HEK293 (cell line): ENCODE measurements at regions not wholly inside any gene's neighbourhood (a gene's known extent, or its start where the extent isn't known, plus 50 kb on each side); places are given as distances from the start of the nearest gene placed in this dataset.

Experiments
- CTCF ChIA-PET: fragments of 350-600 bp; formaldehyde crosslinking; extraction: SDS; loops from one replicate; lab custom pipeline; 2021; ENCODE audit warnings: antibody characterized with exemption; lab: Yijun Ruan, JAX
- POLR2A ChIA-PET: fragments of 300-600 bp; formaldehyde crosslinking; extraction: SDS; loops from one replicate; lab custom pipeline; 2020; ENCODE audit warnings: antibody characterized with exemption, inconsistent platforms; lab: Yijun Ruan, JAX
- H3K27ac ChIP-seq: fragments of 200-500 bp; sonication (Bioruptor generic); 2 replicates; pipeline ENCODE4 v1.5.1; 2014; ENCODE audit warnings: low read depth, low read length, control low read depth, inconsistent platforms; ENCODE audit errors: extremely low read depth
- H3K36me3 ChIP-seq, 2 experiments: fragments of 200-500 bp in 1 of 2; sonication (Bioruptor generic) in 1 of 2; 1 replicate in 1 of 2; 2 replicates in 1 of 2; pipeline ENCODE4 v1.5.1; 2014 to 2017; ENCODE audit warnings: inconsistent platforms in 2 of 2, low read length in 2 of 2; ENCODE audit not compliant: control insufficient read depth in 2 of 2, insufficient read depth in 1 of 2
- H3K4me1 ChIP-seq: fragments of 200-500 bp; sonication (Bioruptor generic); 2 replicates; pipeline ENCODE4 v1.5.1; 2014; ENCODE audit warnings: mild to moderate bottlenecking, low read length, inconsistent platforms; ENCODE audit not compliant: control insufficient read depth, insufficient read depth
- H3K4me3 ChIP-seq: 2 replicates; pipeline ENCODE4 v1.5.1; 2011; ENCODE audit warnings: low read depth, mild to moderate bottlenecking, control low read depth, low read length, moderate library complexity
- H3K9me3 ChIP-seq: fragments of 200-500 bp; sonication (Bioruptor generic); 2 replicates; pipeline ENCODE4 v1.5.1; 2014; ENCODE audit warnings: low read depth, low read length, inconsistent platforms; ENCODE audit not compliant: control insufficient read depth, insufficient read depth
- GFI1B ChIP-seq: fragments of 450-650 bp; formaldehyde crosslinking; IDR thresholded peaks from 2 replicates; pipeline ENCODE4 v1.5.1; 2016; ENCODE audit warnings: missing biosample characterization, missing genetic modification characterization
- HOXD13 ChIP-seq: sonication (generic); formaldehyde crosslinking; IDR thresholded peaks from 2 replicates; pipeline ENCODE4 v1.8.0; 2022; ENCODE audit warnings: missing genetic modification reagents, borderline replicate concordance
- SCRT2 ChIP-seq: fragments of 450-650 bp; formaldehyde crosslinking; IDR thresholded peaks from 2 replicates; pipeline ENCODE4 v1.5.1; 2016; ENCODE audit warnings: missing biosample characterization, missing genetic modification characterization
- ZBTB1 ChIP-seq: fragments of 450-650 bp; formaldehyde crosslinking; IDR thresholded peaks from 2 replicates; pipeline ENCODE4 v1.5.1; 2016; ENCODE audit warnings: missing biosample characterization, missing genetic modification characterization
- ZFHX2 ChIP-seq: fragments of 450-650 bp; formaldehyde crosslinking; conservative IDR thresholded peaks from 2 replicates; pipeline ENCODE4 v1.5.1; 2016; ENCODE audit warnings: missing biosample characterization, missing genetic modification characterization
- ZNF239 ChIP-seq: fragments of 450-650 bp; formaldehyde crosslinking; IDR thresholded peaks from 2 replicates; pipeline ENCODE4 v1.5.1; 2016; ENCODE audit warnings: missing biosample characterization, missing genetic modification characterization
- ZNF302 ChIP-seq: fragments of 450-650 bp; formaldehyde crosslinking; IDR thresholded peaks from 2 replicates; pipeline ENCODE4 v1.5.1; 2016; ENCODE audit warnings: missing biosample characterization, missing genetic modification characterization, low read depth
- ZNF366 ChIP-seq: fragments of 450-650 bp; formaldehyde crosslinking; conservative IDR thresholded peaks from 2 replicates; pipeline ENCODE4 v1.5.1; 2016; ENCODE audit warnings: missing biosample characterization, missing genetic modification characterization
- ZNF404 ChIP-seq: fragments of 450-650 bp; formaldehyde crosslinking; IDR thresholded peaks from 2 replicates; pipeline ENCODE4 v1.5.1; 2017; ENCODE audit warnings: missing biosample characterization, missing genetic modification characterization
- ZNF596 ChIP-seq: fragments of 450-650 bp; IDR thresholded peaks from 2 replicates; pipeline ENCODE4 v1.5.0; 2018; ENCODE audit warnings: missing biosample characterization, mild to moderate bottlenecking, missing genetic modification characterization, moderate library complexity
- ZNF677 ChIP-seq: fragments of 450-650 bp; IDR thresholded peaks from 2 replicates; pipeline ENCODE4 v1.5.0; 2018; ENCODE audit warnings: missing biosample characterization, mild to moderate bottlenecking, missing genetic modification characterization, moderate library complexity
- ZNF707 ChIP-seq: fragments of 450-650 bp; formaldehyde crosslinking; IDR thresholded peaks from 2 replicates; pipeline ENCODE4 v1.5.1; 2016; ENCODE audit warnings: missing biosample characterization, missing genetic modification characterization
- ZNF776 ChIP-seq: fragments of 450-650 bp; formaldehyde crosslinking; IDR thresholded peaks from 2 replicates; pipeline ENCODE4 v1.5.0; 2017; ENCODE audit warnings: missing biosample characterization, missing genetic modification characterization, borderline replicate concordance
- ZNF830 ChIP-seq: fragments of 450-650 bp; IDR thresholded peaks from 2 replicates; pipeline ENCODE4 v1.5.0; 2018; ENCODE audit warnings: missing biosample characterization, missing genetic modification characterization, low read depth, mild to moderate bottlenecking, moderate library complexity
- ZSCAN23 ChIP-seq: fragments of 450-650 bp; formaldehyde crosslinking; IDR thresholded peaks from 2 replicates; pipeline ENCODE4 v1.5.1; 2016; ENCODE audit warnings: missing biosample characterization, missing genetic modification characterization
- TF ChIP-seq, protein P1 (sequence below): fragments of 450-650 bp; formaldehyde crosslinking; IDR thresholded peaks from 2 replicates; pipeline ENCODE4 v1.5.1; 2016; ENCODE audit warnings: missing biosample characterization, missing genetic modification characterization, borderline replicate concordance
- TF ChIP-seq, protein P2 (sequence below): fragments of 450-650 bp; formaldehyde crosslinking; IDR thresholded peaks from 2 replicates; pipeline ENCODE4 v1.5.1; 2017; ENCODE audit warnings: missing biosample characterization, missing genetic modification characterization
- TF ChIP-seq, protein P3 (sequence below): sonication (generic); formaldehyde crosslinking; IDR thresholded peaks from 2 replicates; pipeline ENCODE4 v1.8.1; 2022; ENCODE audit warnings: mild to moderate bottlenecking, moderate library complexity, missing genetic modification reagents
- TF ChIP-seq, protein P4 (sequence below): fragments of 450-650 bp; formaldehyde crosslinking; conservative IDR thresholded peaks from 2 replicates; pipeline ENCODE4 v1.5.1; 2016; ENCODE audit warnings: low read depth, missing biosample characterization, missing genetic modification characterization

DNA sequence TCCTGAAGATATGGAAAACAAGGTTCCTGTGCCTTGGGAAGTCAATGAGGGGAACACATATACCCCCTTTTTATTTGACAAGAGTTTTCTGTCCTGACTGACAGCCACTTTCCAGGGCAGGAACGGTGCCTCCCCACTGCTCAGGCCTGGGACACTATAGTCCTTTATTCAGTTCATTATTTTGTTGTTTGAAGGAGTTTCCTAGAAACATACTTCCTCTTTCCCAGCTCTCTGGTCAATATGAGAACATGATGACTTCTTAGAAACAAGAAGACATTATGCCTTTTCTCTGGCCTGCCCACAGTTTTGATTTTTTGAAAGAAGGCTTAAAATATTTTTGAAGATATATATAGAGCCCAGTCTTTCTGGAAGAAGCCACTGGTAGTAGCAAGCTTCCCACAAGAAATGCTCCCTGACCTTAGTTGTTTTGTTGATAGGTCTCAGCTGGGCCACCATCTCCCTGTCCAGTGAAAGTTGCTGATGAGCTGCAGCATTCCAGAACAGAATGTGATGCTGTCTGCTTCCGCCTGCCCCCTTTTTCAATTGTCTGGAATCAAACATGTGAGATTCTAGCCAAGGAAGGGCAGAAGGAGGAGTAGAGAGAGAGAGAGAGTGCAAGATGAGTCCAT is 122.7 kb upstream of the ADRA1D start:
- ChIA-PET POLR2A (no interaction called here), CTCF (no interaction called here)
- no peak for TF ChIP-seq ZNF239 (tag by site-specific recombination)
- TF ChIP-seq, protein P1, sequence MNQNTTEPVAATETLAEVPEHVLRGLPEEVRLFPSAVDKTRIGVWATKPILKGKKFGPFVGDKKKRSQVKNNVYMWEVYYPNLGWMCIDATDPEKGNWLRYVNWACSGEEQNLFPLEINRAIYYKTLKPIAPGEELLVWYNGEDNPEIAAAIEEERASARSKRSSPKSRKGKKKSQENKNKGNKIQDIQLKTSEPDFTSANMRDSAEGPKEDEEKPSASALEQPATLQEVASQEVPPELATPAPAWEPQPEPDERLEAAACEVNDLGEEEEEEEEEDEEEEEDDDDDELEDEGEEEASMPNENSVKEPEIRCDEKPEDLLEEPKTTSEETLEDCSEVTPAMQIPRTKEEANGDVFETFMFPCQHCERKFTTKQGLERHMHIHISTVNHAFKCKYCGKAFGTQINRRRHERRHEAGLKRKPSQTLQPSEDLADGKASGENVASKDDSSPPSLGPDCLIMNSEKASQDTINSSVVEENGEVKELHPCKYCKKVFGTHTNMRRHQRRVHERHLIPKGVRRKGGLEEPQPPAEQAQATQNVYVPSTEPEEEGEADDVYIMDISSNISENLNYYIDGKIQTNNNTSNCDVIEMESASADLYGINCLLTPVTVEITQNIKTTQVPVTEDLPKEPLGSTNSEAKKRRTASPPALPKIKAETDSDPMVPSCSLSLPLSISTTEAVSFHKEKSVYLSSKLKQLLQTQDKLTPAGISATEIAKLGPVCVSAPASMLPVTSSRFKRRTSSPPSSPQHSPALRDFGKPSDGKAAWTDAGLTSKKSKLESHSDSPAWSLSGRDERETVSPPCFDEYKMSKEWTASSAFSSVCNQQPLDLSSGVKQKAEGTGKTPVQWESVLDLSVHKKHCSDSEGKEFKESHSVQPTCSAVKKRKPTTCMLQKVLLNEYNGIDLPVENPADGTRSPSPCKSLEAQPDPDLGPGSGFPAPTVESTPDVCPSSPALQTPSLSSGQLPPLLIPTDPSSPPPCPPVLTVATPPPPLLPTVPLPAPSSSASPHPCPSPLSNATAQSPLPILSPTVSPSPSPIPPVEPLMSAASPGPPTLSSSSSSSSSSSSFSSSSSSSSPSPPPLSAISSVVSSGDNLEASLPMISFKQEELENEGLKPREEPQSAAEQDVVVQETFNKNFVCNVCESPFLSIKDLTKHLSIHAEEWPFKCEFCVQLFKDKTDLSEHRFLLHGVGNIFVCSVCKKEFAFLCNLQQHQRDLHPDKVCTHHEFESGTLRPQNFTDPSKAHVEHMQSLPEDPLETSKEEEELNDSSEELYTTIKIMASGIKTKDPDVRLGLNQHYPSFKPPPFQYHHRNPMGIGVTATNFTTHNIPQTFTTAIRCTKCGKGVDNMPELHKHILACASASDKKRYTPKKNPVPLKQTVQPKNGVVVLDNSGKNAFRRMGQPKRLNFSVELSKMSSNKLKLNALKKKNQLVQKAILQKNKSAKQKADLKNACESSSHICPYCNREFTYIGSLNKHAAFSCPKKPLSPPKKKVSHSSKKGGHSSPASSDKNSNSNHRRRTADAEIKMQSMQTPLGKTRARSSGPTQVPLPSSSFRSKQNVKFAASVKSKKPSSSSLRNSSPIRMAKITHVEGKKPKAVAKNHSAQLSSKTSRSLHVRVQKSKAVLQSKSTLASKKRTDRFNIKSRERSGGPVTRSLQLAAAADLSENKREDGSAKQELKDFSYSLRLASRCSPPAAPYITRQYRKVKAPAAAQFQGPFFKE (tag by site-specific recombination) = no peak
- no peak for TF ChIP-seq ZNF366 (tag by site-specific recombination)
- Histone ChIP-seq H3K4me1 (no peaks in the 10 kb centered on the region), H3K9me3 (no peaks in the 10 kb centered on the region), H3K4me3 (no peak overlapping the region), H3K27ac (no peak overlapping the region), H3K36me3 (no peaks in the 10 kb centered on the region)

DNA sequence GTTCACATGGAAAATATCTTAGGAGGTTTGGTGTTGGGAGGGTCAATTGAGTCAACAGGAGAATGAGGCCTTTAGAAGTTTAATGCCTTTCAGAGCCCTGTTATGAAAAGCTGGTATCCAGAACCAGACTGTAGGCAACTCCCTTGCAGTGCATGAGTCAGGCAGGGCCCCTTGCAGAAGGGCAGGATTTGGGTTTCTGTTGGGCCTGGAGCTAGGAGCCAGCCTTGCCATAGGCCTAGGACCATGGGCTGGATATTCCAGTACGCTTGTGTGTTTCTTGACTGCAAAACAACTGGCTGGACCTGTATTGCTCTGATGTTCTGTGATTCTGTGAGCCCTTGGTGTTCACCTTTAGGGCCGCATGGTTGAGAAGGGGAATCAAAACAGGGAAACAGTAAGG is 121.8 kb upstream of the ADRA1D start:
- H3K4me1 ChIP-seq = no peaks in the 10 kb centered on the region
- H3K9me3 ChIP-seq = no peaks in the 10 kb centered on the region
- TF ChIP-seq ZNF677 (tag by site-specific recombination) (no peak), ZNF830 (tag by site-specific recombination) (no peak), ZBTB1 (tag by site-specific recombination) (no peak), HOXD13 (CRISPR knock-in tag) (no peak)
- H3K27ac ChIP-seq = no peak overlapping the region
- no peak overlapping the region for H3K4me3 ChIP-seq
- H3K36me3 ChIP-seq = no peaks in the 10 kb centered on the region
- ChIA-PET CTCF (no interaction called here), POLR2A (no interaction called here)

DNA sequence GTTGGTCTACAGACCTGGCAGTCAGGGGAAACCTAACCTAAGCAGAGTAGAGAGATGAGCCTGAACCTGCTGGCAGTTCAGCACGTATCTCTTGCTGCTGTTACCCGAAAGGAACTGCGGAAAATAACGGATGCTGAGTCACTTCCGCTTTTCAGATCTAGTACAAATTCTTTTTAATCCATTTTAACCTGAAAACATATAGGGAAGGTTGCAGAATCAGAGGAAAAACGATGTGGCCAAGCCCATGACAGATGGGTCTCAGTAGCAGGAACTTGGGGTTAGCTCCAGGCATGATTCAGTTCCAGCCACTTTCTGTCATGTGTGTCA is 120.7 kb upstream of the ADRA1D start:
- Histone ChIP-seq H3K4me1 (no peaks in the 10 kb centered on the region), H3K4me3 (no peak overlapping the region), H3K36me3 (no peaks in the 10 kb centered on the region), H3K9me3 (no peaks in the 10 kb centered on the region), H3K27ac (no peak overlapping the region)
- POLR2A ChIA-PET = no interaction called here
- CTCF ChIA-PET = interaction anchor here (0.6 kb wide), 1 partner anchor 13 kb away, joined by 3 read pairs; no protein-coding TSS in a partner anchor
- TF ChIP-seq, protein P2, sequence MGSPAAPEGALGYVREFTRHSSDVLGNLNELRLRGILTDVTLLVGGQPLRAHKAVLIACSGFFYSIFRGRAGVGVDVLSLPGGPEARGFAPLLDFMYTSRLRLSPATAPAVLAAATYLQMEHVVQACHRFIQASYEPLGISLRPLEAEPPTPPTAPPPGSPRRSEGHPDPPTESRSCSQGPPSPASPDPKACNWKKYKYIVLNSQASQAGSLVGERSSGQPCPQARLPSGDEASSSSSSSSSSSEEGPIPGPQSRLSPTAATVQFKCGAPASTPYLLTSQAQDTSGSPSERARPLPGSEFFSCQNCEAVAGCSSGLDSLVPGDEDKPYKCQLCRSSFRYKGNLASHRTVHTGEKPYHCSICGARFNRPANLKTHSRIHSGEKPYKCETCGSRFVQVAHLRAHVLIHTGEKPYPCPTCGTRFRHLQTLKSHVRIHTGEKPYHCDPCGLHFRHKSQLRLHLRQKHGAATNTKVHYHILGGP (tag by site-specific recombination) = no peak
- TF ChIP-seq ZNF302 (tag by site-specific recombination) = no peak
- no peak for TF ChIP-seq ZNF707 (tag by site-specific recombination)
- TF ChIP-seq ZNF596 (tag by site-specific recombination) = no peak
- TF ChIP-seq GFI1B = no peak
- no peak for TF ChIP-seq ZNF776 (tag by site-specific recombination)
- TF ChIP-seq SCRT2 (tag by site-specific recombination) = no peak
- no peak for TF ChIP-seq ZFHX2
- no peak for TF ChIP-seq ZNF404 (tag by site-specific recombination)
- TF ChIP-seq, protein P3, sequence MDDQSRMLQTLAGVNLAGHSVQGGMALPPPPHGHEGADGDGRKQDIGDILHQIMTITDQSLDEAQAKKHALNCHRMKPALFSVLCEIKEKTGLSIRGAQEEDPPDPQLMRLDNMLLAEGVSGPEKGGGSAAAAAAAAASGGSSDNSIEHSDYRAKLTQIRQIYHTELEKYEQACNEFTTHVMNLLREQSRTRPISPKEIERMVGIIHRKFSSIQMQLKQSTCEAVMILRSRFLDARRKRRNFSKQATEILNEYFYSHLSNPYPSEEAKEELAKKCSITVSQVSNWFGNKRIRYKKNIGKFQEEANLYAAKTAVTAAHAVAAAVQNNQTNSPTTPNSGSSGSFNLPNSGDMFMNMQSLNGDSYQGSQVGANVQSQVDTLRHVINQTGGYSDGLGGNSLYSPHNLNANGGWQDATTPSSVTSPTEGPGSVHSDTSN = no peak
- TF ChIP-seq ZSCAN23 (tag by site-specific recombination) = no peak
- TF ChIP-seq, protein P4, sequence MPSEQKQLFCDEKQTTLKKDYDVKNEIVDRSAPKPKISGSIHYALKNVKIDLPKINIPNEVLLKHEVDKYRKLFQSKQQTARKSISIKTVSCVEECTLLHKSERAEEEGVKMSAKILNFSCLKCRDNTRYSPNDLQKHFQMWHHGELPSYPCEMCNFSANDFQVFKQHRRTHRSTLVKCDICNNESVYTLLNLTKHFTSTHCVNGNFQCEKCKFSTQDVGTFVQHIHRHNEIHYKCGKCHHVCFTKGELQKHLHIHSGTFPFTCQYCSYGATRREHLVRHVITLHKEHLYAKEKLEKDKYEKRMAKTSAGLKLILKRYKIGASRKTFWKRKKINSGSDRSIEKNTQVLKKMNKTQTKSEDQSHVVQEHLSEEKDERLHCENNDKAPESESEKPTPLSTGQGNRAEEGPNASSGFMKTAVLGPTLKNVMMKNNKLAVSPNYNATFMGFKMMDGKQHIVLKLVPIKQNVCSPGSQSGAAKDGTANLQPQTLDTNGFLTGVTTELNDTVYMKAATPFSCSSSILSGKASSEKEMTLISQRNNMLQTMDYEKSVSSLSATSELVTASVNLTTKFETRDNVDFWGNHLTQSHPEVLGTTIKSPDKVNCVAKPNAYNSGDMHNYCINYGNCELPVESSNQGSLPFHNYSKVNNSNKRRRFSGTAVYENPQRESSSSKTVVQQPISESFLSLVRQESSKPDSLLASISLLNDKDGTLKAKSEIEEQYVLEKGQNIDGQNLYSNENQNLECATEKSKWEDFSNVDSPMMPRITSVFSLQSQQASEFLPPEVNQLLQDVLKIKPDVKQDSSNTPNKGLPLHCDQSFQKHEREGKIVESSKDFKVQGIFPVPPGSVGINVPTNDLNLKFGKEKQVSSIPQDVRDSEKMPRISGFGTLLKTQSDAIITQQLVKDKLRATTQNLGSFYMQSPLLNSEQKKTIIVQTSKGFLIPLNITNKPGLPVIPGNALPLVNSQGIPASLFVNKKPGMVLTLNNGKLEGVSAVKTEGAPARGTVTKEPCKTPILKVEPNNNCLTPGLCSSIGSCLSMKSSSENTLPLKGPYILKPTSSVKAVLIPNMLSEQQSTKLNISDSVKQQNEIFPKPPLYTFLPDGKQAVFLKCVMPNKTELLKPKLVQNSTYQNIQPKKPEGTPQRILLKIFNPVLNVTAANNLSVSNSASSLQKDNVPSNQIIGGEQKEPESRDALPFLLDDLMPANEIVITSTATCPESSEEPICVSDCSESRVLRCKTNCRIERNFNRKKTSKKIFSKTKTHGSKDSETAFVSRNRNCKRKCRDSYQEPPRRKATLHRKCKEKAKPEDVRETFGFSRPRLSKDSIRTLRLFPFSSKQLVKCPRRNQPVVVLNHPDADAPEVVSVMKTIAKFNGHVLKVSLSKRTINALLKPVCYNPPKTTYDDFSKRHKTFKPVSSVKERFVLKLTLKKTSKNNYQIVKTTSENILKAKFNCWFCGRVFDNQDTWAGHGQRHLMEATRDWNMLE (tag by site-specific recombination) = no peak
